ENCODE measurements at regions not wholly inside any gene's neighbourhood (a gene's known extent, or its start where the extent isn't known, plus 50 kb on each side); places are given as distances from the start of the nearest gene placed in this dataset.

DNA sequence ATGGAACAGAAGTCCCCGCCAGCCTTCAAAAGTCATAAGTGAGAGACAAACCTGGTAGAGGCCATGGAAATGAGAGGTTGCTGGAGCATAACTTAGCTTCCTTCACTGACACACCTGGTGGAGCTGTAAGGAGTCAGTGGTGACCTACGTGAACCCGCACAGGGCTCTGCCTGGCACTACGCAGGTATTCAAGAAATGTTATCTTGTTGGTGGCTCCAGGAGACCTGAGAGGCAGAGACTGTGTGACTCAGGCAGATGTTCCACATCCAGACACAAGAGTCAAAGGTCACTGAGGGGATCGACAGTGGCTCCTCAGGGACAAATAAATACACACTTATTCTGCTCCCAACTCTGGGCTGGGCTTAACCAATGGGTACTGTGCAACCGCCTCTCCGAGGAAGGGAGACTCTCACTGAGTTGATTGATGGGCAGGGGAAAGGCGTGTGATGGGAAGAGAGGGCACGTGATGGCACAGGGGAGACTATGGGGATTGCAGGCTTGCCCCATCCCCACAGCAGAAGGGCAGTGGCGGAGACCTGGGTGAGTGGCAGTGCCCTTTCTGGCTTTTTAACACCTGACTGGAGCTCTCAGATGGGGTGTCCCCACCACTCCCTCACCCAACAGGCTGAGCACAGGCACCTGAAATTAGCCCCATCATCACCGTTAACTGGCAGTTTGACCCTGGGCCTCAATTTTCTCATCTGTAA, 111.7 kb upstream of the SMAD3 start:
- H3K36me3 ChIP-seq: no peaks in the 10 kb centered on the region
- DNase-seq: no peak
- no peak overlapping the region for H3K27ac ChIP-seq
- no peaks in the 10 kb centered on the region for H3K4me1 ChIP-seq
- no peaks in the 10 kb centered on the region for H3K9me3 ChIP-seq
- H3K27me3 ChIP-seq: no peaks in the 10 kb centered on the region
- H3K9ac ChIP-seq (ENCODE audit: low read depth in 2 of 2, low read length in 2 of 2): no peak overlapping the region
- intact Hi-C loops (cut with DNase I): no loop called here
- TF ChIP-seq, protein P1, sequence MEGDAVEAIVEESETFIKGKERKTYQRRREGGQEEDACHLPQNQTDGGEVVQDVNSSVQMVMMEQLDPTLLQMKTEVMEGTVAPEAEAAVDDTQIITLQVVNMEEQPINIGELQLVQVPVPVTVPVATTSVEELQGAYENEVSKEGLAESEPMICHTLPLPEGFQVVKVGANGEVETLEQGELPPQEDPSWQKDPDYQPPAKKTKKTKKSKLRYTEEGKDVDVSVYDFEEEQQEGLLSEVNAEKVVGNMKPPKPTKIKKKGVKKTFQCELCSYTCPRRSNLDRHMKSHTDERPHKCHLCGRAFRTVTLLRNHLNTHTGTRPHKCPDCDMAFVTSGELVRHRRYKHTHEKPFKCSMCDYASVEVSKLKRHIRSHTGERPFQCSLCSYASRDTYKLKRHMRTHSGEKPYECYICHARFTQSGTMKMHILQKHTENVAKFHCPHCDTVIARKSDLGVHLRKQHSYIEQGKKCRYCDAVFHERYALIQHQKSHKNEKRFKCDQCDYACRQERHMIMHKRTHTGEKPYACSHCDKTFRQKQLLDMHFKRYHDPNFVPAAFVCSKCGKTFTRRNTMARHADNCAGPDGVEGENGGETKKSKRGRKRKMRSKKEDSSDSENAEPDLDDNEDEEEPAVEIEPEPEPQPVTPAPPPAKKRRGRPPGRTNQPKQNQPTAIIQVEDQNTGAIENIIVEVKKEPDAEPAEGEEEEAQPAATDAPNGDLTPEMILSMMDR (IDR thresholded peaks at IDR 0.05): no peak
- H3K4me3 ChIP-seq: no peak overlapping the region

DNA sequence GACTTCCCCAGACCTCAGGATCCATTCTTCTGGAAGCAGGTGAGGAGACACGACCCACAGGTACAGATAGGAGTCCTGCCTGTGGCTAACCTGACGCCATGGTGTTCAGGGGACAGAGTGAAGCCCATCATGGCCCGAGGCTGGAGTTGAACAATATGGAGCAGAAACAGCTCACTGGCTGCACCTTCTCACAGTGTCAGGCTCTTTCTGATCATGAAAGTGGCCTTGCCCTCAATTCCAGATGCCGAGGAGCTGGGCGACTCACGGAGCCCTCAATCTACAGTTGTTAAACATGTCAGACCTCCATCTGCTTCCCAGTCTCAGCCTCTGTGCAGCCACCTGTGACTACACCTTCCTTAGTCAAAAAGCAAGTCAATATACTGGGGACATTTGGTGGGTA, 110.8 kb upstream of the SMAD3 start:
- H3K36me3 ChIP-seq: no peaks in the 10 kb centered on the region
- intact Hi-C loops (cut with DNase I): no loop called here
- H3K9ac ChIP-seq (ENCODE audit: low read depth in 2 of 2, low read length in 2 of 2): no peak overlapping the region
- no peaks in the 10 kb centered on the region for H3K4me1 ChIP-seq
- H3K4me3 ChIP-seq: no peak overlapping the region
- H3K27ac ChIP-seq: no peak overlapping the region
- no peaks in the 10 kb centered on the region for H3K27me3 ChIP-seq
- no peaks in the 10 kb centered on the region for H3K9me3 ChIP-seq
- TF ChIP-seq, protein P1 (IDR thresholded peaks at IDR 0.05): no peak
- no peak for DNase-seq

DNA sequence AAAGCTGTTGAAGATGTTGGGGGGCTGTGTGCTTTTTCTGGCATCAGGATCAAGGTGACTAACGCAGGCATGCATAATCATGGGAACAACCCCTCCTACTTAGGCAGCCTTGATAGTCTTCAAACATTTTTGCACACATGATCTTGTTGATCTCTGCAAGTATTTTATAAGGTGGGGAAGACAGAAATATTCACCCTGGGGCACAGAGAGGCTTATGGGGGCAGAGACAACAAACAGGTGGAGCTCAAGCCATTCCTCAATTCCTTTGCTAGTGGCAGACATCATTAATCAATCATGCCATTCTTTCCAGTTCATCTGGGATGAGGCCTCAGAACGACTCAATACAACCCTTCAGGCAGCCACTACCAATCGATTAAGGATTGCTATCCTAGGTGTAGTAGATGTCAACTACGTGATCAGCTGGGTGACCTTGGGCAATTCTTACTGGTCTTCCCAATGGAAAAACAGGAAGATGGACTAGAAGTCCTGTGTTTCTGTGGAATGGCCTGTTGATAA, 110.3 kb upstream of the SMAD3 start:
- no peak for DNase-seq
- intact Hi-C loops (cut with DNase I): no loop called here
- Histone ChIP-seq H3K9me3 (no peaks in the 10 kb centered on the region), H3K27me3 (no peaks in the 10 kb centered on the region), H3K36me3 (no peaks in the 10 kb centered on the region), H3K4me3 (no peak overlapping the region), H3K27ac (no peak overlapping the region), H3K9ac (ENCODE audit: low read depth in 2 of 2, low read length in 2 of 2) (no peak overlapping the region), H3K4me1 (no peaks in the 10 kb centered on the region)
- TF ChIP-seq, protein P1 (IDR thresholded peaks at IDR 0.05): no peak

DNA sequence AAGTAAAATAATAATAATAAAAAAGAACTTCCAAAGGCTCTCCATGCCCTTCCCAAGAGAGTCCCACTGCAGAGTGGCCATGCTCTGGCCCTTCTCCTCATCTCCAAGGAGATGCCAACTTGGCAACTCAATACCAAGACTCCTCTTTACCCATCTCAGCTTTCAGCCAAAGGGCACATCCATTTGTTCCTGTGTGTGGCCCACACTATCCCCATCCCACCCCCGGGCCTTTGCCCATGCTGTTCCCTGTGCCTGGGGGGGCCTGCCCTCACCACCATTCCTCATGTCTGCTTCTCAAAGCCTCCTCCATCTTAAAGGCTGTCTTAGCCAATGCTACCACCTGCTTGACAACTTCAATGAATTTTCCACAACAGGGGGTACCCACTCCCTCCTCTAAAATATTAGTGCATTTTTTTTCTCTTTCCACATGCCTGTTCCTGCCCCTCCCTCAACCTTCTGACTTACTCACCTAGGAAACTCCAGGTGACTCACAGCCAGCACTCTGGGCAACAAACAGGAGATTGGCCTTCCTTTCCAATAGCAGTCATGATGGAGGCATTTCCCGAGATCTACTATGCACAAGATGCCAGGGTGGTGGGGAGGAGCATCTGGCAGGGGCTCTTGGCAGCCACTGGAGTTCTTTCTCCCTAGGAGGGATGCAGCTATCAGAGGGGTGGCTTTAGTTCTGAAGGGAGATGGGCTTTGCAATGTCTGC, 109.4 kb upstream of the SMAD3 start:
- no peaks in the 10 kb centered on the region for H3K4me1 ChIP-seq
- intact Hi-C loops (cut with DNase I): no loop called here
- H3K9ac ChIP-seq (ENCODE audit: low read depth in 2 of 2, low read length in 2 of 2): no peak overlapping the region
- TF ChIP-seq, protein P1 (IDR thresholded peaks at IDR 0.05): no peak
- no peak overlapping the region for H3K27ac ChIP-seq
- H3K27me3 ChIP-seq: no peaks in the 10 kb centered on the region
- H3K9me3 ChIP-seq: no peaks in the 10 kb centered on the region
- H3K4me3 ChIP-seq: no peak overlapping the region
- no peaks in the 10 kb centered on the region for H3K36me3 ChIP-seq
- DNase-seq: no peak

DNA sequence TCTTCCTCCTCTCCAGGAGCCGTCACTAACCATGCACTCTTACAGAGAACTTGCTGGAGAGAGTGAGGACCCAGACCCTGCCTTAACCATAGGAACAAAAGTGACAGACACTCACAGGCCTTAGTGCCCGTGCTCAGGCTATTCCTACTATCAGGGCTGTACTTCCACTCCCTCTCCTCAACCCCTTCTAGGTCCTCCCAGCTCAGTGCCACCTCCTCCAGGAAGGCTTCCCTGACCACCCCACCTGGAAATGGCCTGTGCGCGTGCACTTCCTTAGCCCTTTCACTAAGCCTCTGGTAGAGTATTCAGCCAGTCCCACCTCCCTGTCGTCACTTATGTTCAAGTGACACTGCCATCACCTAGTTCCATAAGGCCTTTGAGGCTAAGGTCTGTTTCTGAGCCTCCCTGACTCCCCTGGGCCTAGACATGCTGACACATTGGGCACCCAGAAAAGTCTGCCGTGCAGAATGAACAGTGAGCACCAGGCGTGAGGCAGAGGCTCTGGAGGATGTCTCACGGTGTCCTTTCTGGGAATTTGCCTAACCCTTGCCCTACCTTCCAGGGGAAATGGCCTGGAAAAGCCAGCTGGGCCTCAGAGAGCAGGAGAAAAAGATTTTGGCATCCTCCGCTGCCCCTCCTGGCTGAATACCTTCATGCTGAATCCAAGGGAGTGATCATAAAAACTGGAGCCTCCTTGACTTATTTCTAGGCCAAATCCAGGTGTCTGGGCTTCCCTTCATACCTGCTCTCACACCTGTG, 108.6 kb upstream of the SMAD3 start:
- Histone ChIP-seq H3K27ac (no peak overlapping the region), H3K4me3 (no peak overlapping the region), H3K4me1 (no peaks in the 10 kb centered on the region), H3K9me3 (no peaks in the 10 kb centered on the region), H3K27me3 (no peaks in the 10 kb centered on the region), H3K9ac (ENCODE audit: low read depth in 2 of 2, low read length in 2 of 2) (no peak overlapping the region), H3K36me3 (no peaks in the 10 kb centered on the region)
- TF ChIP-seq, protein P1 (IDR thresholded peaks at IDR 0.05): no peak
- intact Hi-C loops (cut with DNase I): no loop called here
- DNase-seq: no peak
